COR-L47 (cell line): ENCODE measurements at regions not wholly inside any gene's neighbourhood (a gene's known extent, or its start where the extent isn't known, plus 50 kb on each side); places are given as distances from the start of the nearest gene placed in this dataset.

ENCODE experiments used
- DNase-seq: peaks from one replicate; lab custom pipeline; 2025; lab: John Stamatoyannopoulos, UW

DNA sequence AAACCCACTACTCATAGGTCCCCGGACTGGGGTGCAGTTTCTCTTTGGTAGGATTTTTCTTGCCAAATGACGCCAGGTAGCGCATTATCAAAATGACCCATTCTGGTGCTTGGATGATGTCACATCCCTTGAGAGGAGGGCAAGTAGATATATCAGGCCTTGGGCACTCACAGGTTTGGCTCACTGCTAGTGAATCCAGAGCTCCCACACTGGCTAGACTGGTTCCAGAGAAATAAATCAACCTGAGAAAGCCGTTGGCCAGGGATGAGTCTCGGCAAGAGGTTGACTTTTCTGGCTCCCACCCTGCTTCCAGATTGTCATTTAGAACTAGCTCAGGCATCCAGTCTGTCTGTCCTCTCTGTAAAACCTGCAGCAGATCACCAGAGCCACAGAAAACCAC, 188.4 kb upstream of the MAF start:
- DNase-seq, result no peak

DNA sequence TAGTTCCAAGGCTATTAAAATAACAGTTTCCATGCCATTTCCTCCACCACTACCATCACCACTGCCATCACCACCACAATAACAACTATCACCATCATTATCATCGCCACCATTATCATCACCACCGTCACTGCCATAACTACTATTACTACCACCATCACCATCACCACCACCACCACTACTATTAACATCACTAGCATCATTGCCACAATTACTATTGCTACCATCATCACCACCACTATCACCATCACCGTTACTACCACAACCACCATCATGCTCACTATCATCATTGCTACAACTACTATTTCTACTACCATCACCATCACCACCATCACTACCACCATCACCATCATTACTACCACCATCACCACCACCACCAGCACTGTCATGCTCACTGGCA, 185.9 kb upstream of the MAF start:
- DNase-seq, result no peak

DNA sequence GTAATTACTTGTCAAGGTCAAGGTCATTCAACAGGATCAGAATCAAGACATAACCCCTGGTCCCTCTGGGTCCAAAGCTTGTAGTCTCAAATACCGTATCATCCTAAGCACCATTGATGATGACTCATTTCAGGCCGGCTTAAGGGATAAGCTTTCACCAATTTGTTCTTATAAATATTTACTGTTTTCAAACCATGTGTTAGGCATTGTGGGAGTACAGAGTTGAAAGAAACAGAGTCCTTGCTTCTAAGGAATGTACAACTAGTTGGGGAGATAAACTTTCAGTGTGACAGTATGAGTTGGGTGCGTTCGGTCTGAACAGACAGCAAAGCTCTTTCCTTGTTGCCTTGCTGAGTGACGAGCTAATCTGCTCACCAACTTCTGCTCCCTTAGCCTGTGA, 183.5 kb upstream of the MAF start:
- DNase-seq, result no peak

DNA sequence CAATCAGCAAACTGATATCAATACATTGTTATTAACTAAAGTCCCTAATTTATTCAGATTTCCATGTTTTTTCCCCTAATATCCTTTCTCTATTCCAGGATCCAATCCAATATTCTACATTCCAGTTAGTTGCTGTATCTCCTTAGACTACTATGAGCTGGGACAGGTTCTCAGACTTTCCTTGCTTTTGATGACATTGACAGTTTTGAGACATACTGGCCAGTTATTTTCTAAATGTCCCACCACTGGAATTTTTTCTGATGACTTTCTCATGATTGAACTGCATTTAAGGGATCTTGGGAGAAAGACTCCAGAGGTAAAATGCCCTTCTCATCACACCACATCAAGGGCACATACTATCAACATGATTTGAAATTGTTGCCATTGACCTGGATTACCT, 177.1 kb upstream of the MAF start:
- no peak for DNase-seq

DNA sequence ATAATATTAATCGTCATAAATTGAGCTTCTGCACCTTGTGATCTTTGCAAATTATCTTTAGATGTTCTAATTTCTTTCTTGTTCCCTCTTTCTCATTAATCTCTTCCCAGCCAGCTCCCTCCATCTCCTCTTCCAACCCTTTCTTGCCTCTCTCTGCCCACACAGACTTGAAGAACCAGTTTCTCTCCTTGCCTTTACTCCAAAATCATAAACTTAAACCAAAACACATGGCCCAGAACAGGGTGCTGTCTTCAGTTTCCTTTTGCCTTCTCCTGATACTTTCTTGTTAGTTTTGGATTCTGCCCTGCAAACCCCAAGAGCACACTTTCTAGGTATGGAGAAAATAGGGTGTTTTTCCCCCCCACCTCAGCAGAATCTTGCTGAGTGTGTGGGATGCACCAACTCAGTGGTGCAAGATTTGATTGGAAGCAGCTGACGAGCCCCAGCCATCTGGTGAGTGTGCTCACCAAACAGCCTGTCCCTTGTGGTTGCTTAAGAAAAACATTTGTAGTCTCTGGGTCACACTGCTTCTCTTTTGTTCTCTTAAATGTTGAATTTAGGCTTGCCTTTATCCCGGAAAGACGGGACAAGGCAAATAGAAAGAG, 175.8 kb upstream of the MAF start:
- no peak for DNase-seq

DNA sequence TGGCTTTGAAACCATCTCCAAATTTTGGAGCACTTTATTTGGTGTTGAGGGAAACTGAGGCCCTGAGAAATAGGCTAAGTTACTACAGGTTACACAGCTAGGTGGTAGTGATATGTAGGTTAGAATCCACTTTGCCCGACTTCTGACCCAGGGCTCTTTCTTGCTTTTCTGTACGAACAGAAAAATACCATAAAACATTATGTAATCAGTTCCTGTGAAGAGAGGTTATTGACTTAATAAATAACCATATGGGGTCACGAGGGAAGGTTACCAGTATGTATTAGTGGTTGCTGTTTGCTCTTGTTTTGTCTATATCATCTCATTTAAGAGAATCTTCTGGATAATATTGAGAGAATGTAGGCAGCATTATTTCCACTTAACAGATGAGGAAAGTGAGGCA, 172.2 kb upstream of the MAF start:
- no peak for DNase-seq

DNA sequence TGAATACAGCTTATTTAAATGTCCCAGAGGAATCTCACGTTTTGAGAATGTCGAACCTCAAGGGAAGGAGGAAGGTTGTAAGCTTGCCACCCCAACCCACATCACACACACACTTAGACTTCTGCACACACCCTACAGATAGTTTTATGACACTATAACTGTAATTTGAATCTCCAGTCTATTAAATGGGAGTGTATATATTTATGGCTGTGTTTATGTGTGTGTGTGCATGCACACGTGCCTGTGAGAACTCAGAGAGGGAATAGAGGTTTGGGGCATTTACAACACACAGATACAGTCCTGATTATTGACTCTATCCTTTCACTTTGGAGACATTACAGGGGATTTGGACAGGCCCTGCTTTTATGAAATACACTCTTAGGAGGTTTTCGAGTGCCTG, 171.5 kb upstream of the MAF start:
- no peak for DNase-seq

DNA sequence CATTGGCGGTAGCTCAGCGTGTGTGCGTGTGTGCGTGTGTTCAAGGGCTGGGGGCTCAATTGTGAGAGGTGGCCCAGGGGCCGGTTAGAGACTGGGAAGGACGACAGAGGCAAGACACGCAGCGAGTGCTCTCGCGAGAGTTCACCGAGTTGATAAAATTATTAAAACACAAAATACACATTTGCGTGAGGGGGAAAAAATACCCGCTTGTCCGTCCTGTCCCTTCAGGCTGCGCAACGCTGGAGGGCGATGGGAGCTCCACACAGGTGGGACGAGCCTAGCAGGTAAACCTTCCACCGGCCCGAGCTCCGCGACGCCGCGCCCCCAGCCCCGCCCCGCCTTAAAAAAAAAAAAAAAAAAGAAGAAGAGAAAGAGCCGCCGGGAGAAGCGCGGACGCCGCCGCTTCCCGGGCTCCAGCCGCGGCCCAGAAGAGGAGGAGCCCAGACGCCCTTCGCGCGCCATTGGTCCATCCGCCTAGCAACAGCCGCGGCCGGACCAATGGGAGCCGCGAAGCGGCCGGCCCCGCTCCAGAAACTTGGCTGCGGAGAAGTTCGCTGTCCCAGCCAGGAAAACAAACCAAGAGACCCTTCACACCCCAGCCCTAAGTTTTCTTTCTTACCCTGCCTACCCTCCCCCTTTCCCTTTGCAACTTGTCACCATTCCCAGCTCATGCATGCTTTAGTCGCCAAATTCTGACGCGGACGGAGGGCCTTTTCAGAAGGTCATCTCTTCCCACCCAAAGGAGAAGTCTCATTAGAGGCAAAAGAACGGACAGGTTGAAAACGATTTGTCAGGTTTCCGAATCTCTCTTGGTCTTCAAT, 169.9 kb upstream of the MAF start:
- no peak for DNase-seq

DNA sequence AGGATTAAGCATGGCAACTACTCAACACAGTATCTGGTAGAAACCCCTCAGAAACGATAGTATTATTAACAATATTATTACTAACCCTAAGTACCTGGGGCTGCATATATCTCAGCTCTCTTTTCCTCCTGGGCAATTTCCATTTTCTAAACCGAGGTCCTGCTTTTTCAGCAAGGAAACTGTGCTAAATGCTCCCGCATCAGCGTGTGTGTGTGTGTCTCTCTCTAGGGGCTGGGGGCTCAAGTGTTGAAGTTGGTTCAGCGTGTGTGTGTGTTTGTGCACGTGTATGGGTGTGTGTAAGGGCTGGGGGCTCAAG, 169.3 kb upstream of the MAF start:
- no peak for DNase-seq

DNA sequence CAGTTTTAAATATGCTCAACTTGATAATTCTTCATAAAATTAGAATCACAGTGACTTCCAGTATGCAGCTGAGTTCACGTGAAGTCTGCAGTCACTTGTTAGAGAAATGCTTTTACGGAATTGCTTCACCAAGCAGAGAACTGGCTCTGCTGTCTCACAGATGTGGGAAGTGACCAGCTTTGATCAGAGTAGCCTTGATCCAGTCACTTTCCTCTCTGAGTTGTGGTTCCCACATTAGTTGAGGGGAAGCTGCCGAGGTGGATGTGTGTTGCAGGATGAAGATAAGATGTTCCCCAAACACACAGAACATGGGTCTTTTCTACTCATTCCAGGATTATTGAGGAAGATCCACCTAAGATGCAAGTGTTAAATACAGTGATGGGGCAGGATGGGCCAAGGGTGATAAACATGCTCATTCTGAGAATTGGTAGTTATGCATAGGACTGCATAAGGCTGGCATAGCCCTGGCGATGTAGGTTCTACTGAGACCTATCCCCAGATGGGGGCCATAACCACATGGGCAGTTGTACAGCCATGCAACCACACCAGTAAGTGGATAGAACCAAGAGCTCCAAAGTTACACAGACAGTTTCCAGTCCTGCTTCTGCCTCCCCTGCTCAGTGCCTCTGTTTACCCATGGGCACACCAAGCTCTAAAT, 168.9 kb upstream of the MAF start:
- no peak for DNase-seq

DNA sequence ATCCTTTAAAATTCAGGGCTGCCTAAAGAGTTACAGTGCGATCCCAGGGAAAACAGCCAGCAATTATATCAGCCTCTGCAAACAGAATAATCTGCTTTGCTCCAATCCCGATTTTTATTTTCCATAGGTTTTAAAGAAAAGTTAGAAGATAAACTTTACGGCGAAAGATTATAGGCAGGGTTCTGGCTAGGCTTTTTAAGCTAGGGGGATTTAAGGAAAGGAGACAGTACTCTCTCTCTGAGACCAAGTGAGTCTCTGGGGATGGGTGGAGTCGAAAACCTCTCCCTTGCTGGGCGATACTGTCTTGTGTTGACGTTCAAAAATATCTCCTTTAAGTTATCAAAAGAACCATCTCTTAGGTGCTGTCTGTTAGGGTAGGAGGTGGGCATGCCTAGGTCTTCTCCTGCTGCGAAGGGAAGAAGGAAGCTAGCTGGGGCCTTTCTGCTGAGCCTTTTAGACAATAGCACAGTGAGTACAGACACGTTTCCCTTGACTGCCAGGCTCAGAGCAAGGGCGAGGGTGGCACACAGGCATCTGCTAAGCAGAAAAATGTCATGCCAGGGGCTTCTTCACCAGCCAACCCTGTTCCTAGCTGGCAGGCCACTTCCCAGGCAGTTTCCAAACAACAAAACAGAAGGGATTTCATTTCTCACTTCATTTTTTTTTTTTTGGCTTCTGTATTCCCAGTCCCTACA, 167.9 kb upstream of the MAF start:
- no peak for DNase-seq

DNA sequence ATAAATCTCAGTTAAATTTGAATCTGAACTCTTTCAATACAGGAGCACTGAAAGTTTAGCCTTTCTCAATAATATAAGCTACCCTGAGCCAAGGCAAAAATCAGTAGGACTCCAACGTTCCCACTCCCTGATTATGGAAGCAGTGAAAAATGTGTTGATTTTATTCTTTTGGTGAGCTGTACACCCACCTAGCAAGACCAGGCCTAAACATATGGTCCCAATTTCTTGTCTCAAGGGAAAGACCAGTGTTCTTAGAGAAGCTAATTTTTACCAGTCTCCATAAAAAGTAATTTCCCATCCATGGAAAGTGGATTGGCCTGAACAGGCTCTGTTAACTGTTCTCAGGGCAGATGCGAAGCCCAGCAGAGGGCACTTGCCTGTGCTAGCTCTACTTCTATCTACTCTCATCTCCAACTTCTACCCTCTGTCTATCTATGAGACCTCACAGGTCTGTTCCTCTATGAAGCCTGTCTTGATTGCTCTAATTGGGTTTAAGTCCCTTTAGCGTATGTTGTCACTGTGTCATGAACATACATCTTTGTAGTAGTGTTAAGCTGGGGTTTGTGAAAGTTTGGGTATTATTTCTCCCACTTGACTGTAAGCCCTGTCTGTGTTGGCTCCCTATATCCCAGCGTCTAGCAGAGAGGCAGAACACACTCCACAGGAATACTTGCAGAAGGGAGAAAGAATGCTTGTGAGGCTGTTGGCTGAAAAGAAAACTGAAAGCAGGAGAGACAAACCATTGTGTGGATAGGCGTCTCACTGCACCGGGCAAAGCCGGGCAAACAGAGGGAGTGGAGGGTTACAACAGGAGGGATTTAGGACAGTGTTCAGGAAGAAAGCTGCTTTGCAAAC, 167.1 kb upstream of the MAF start:
- DNase-seq, result no peak

DNA sequence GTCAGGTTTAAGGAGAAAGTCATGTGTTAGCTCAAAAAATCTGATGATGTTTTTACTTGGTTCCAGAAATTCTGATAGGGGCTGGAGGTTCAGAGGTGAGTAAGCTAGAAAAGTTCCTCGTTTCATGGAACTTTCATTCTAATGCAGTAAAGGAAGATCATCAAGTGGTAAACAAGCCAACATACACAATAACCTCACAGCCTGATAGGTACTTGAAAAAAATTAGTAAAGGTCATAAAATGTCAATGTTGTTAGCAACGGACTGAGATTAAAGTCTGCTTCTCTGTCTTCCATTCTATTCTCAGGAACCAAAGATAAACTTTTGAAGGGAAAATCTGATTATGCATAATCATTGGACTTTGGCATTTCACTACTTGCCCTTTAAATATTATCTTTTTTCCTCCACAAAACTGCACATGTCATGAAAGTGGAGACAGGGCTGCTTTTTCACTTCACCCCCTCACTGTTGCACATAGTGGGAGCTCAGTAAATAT, 165.4 kb upstream of the MAF start:
- no peak for DNase-seq

DNA sequence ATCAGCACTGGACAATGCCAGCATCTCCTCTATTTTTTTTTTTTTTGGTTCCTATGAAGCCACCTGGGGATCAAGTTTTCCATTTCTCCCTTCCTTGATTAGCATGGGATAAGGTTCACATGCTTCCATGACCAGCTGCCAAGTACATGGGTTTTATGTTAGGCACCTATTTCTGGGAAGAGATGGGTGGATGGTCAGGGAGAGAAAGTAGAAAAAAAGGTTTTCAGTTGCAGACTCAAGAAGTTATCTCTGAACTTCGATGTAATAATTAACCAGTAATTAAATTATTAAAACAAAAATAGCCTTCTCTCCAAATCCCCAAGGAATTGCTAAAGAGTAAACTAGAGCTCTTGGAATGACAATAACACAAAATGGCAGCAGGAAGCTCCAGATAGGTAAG, 164.9 kb upstream of the MAF start:
- DNase-seq, result no peak

DNA sequence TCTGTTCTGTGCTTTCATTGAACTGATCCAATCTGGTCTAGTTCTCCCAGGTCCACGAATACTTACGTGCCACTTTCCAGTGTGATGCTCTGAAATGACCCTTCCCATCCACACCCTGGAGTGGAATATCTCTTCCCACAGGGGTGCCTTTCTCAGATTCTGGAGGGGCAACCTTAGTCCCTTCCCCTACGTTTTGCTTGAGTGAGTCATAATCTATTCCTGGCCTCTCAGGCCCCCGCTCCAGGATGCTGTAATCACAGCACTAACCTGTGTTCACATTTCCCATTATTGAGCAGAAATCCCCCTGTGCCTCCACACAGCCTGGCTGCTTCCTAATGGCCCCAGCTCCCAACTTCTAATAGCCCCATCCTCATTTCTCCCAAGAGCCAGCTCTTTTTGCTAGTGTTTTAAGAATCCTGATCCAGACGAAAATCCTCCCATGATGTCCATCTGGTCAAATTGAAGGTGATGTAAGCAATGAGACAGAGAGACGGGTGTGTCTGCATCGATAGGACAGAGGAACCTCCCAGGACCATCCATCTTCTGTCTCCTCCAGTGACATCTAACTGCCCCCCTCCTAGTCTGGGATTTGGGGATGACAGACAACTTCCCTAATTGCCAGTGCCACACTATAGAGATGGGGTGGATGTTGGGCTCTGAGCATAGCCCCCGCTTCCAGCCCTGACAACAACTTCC, 164.0 kb upstream of the MAF start:
- no peak for DNase-seq

DNA sequence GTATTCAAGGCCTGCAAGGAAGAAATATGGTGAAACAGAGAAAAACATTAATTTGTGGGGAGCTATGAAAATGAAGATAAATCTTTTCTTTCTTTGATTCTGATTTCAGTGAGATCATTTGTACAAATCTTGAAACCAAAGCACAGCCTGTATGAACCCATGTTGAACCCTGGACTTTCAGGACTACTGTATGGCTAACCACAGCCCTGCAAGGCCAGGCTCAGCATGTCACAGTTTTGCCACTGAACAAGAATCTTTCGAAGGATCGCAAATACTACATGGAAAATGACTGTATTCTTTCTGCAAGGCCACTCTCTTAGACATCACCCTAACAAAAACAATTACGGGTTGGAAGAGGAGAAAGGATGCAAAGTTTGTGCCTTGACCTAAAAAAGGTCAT, 161.7 kb upstream of the MAF start:
- DNase-seq, result no peak

DNA sequence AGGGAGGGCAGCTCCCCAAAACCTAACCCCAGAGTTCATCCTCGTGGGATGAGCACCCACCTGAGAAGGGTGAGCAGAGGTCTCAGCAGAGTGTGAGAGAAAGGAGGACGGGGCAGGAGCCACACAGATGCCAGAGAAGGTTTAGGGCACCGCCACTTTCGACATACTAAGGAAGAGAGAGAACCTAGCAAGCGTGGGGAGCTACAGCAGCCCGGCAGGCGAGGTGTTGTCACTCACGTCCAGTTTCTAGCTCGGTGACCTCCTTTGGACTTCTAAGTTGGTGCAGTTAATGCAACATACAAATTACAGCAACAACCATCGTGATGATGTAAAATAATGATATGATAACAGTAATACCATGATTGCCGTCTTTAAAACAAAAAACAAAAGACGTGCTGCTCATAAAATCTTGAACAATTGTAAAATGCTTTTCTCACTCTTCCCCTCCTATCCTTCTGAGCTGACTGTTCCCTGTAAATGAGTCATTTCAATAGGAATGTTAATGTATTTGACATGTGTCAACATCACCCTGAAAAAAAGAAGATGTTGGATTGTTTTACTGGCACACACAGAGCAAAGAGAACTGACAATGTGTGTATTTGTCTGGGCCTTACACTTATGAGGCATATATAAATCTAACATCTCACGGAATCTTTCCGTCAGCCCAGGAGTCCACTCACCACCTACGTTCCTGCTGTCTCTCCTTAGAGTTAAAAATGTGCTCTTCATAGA, 158.2 kb upstream of the MAF start:
- no peak for DNase-seq

DNA sequence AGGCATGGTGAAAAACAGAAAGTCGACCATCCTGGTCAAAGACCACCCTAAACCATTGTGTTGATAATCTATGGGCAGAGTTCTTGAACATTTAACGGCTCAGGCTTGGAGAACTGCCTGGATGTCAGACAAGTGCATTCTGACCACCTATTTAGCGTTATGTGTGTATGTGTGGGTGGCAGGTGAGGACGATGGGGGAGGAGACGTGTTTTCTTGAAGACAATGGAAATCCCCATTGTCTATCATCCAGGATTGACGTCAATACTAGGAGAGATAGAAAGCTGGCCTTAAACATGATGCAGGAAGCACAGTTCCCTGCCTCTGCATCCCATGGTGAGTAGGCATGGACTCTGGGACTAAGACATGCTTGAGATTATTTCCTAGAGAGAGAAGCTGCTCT, 157.4 kb upstream of the MAF start:
- no peak for DNase-seq

DNA sequence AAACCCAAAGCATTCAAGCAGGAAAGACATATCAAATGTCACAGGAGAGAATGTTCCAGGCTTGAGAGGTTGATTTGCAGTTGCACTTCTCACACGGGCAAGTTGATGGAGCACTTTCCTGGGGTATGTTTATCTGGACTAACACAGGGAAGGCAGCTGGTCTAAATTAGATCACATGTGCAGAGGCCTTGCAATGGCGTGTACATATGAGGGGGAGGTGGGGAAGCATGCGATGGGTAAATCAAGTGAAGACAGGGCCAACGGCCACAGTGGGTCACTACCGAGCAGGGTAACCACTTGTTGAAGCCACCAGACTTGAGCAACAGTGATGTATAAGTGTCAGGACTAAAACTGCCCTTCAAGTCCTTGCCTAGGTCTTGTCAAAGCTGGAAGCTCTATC, 156.6 kb upstream of the MAF start:
- no peak for DNase-seq

DNA sequence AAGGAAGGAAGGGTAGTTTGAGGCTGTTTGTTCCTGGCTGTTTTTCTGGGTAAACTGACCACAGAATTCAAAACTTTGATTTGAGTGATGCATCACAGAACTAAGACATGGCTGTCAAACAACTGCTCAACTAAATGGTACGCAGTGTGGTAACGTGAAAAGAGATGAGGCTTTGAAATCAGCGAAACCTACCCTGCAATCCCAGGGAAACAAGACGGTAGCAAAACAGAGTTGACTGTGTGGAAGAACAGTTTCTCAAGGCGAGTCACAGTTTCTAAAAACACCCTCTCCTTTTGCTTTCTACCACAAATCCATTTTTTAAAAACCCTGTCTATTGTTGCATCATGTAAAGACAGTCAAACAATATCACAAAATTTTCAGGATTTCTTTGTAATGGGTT, 156.0 kb upstream of the MAF start:
- DNase-seq, result no peak

DNA sequence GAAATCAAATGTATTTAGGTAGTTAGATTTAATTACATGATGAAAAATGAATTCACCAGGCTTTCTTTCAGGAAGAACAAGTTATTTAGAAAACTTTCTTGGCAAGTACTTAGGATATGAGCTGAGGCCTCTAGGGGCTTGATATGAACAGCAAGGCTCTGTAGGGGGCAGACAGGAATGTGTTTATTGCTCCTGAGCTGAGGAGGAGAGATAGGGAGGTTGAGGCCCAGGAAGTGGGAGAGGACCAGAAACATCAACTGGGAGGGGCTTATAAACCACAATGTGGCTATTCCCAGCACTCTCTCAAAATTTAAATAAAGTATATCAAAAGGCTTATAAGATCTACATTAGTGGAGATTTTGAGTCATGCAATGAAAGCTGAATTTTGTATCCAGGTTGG, 154.0 kb upstream of the MAF start:
- no peak for DNase-seq
